HG03064 (cell line): ENCODE measurements at regions not wholly inside any gene's neighbourhood (a gene's known extent, or its start where the extent isn't known, plus 50 kb on each side); places are given as distances from the start of the nearest gene placed in this dataset.

Experiments
- ATAC-seq: cut with Tn5 transposase; IDR thresholded peaks from one replicate; pipeline ENCODE4 v1.9.1; 2021; ENCODE audit warnings: low read depth; ENCODE audit not compliant: unreplicated experiment

DNA sequence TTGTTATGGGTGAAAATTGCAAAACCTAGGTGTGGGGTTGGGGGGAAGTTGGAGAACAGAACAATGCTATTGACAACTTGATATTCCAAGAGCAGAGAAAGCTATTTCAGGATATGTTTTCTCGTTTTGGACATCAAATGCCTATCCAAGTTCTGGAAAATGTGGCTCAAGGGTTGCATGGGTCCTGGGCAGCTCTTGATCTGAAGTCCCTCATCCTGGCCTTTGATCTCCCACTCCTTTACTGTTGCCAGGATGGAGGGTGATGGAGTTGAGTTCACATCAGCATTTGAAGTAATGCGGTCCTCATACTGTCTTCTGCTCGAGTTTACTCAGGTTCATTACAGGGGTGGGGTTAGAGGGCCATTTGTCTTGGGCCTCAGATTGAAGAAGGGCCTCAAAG is 76.9 kb upstream of the RPS23 start:
- no peak for ATAC-seq

GRCh38 chr5:82354543-82354942 is 76.4 kb upstream of the RPS23 start:
- ATAC-seq: no peak

DNA sequence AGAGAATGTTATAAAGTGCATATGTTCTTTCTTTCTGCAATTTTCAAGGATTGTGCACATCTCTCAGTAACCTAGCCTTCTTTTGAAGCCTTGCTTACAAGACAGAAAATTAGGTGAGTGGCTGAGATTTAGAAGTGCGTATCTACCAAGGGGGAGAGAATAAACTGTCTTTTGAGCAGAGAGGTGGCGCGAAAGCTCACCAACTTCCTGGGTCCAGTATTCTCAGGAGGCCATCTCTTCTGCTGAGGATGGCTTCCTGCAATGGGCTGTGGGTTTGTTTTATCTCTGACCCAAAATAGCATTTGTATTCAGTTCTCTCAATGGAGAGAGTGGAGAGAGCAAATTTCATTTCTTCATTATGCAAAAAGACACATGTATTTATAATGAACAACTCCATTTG is 75.4 kb upstream of the RPS23 start:
- ATAC-seq: no peak

GRCh38 chr5:82352146-82352791 is 74.1 kb upstream of the RPS23 start:
- no peak for ATAC-seq

GRCh38 chr5:82351754-82352145 is 73.6 kb upstream of the RPS23 start:
- peak; percentile 66 for ATAC-seq

DNA sequence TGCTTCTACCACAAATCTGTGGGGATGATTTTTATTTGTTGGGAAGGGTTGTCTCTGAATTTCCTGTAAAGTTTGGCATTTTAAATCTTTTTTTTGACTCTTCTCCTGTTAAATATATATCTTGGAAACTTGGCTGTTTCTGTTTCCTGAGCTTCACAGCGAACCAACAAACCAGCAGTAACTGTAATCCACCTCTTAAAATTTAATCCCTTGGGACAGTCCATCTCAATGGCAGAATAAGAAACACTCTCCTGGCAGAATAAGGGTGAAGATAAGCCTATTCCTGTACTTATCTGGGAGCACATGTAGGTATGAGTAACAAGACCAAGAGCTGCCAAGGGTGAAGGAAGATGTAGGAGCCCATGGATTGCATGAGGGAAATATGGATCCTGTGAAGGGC is 73.1 kb upstream of the RPS23 start:
- no peak for ATAC-seq

- no peak for ATAC-seq
These were observed 71.5 kb upstream of the RPS23 start for GRCh38 chr5:82349652-82350051.

DNA sequence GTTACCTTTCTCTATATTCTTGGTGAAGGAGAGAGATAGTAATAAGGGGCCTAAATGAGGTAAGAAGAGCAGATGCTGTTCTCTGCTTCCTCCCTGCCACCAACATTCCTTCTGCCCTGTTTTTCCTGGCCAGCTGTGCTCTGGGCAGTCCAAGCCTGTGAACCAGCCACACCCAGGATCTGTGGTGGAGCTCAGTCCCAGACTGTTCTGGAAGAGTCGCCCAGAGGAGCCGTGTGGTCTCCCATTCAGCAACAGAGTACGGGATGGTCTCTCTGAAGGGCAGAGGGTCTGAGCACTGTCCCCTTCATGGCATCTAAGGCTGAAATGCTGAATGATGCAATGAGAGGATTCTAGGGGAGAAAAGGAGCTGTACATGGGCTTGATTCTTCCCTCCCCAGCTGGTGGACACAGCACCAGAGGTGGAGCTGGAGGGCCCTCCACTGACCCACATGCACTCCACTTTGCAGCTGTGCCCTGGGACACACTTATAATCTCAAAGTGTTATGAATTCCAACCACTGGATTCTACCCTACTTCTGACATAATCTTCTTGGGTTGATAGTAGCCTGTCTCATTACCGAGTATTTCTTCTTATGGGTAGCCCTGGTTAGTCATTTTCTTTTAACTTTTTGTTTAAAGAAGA is 70.8 kb upstream of the RPS23 start:
- no peak for ATAC-seq

DNA sequence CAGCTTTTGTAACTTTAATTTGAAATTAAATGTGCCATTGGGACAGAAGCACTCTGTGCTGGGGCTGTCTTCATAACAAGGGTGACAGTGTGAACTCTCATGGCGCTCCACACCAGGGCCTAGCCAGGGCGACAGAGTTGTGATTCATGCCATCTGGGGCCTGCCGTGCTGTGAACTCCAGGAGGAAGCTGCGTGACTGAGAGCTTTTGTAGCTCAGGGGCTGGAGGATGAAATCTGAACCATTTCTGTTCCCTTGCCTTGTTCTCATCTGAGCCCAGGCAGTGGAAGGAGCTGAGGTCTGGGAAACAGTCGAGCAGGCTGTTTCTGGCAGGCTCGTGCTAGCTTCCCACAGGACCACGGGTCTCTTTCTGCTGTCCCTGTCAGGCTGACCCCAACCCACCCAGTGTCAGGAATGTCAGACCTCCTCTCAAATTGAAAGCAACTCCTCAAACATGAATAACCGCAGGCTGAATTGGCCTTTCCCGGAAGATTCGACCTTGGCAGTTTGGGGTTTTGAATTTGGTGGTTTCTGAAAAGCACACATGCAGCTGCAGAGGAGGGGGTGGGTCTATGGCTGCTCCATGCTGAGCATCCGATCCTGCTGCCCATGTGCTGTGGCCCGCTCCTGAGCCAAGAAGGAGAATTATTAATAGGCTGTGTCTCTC is 69.2 kb upstream of the RPS23 start:
- ATAC-seq: no peak

GRCh38 chr5:82346399-82347165 is 68.4 kb upstream of the RPS23 start:
- ATAC-seq: no peak

- ATAC-seq: no peak
These were observed 67.0 kb upstream of the RPS23 start for GRCh38 chr5:82345108-82345507.

- ATAC-seq: no peak
These were observed 63.2 kb upstream of the RPS23 start for GRCh38 chr5:82341325-82341724.

- no peak for ATAC-seq
These were observed 62.6 kb upstream of the RPS23 start for GRCh38 chr5:82340799-82341198.

DNA sequence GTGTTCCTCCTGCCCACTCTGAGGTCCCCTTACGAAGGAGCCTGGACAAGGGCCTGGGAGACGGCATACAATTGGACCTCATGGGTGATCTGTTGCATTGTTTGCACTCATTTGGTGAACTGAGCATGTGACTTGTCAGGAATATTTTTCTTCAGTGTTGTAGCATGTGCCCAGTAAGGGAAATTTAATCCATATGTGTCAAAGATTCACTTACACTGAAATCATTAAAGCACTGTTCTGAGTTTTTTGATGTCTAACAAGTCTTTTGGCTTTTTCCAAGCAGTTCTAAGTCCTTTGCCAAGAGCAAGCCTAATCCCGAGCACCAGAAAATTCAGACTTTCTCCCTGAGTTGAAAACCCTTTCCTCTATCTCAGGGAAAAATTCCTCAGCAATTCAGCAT is 61.6 kb upstream of the RPS23 start:
- ATAC-seq: no peak

GRCh38 chr5:82338771-82339373 is 60.7 kb upstream of the RPS23 start:
- no peak for ATAC-seq

- no peak for ATAC-seq
These were observed 58.8 kb upstream of the RPS23 start for GRCh38 chr5:82336959-82337351.

DNA sequence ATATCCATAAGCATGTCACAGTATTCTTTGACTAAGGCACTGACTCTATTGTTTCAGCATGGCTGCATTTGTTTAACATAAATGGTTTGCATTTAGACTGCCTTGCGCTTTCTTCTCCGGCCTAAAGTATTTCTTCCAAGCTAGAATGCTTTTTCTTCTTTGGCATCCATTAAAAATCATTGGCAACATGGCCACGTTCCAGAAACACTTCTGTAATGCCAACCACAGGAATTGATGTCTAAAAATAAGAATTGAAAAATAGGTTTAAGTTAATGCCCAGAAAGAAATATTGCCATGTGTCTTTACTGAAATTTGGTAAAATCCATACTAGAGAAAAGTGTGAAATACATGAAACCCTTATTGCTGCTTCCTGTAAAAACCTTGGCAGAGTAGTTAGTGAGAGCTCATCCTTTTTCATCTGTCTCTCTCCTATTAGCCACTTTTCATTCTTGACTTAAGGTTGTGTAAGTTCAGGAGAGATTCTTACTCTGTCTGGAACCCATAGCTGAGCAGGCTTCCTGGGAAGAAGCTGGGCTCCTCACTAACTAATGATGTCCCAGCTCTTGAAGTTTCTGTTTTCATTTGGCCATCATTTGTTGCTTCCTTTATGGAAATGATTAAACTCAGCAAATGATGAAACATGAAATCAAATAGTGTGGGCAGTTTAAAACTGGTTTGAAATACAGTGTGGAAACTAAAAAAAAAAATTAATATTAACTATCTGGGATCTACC is 58.2 kb upstream of the RPS23 start:
- ATAC-seq: no peak

DNA sequence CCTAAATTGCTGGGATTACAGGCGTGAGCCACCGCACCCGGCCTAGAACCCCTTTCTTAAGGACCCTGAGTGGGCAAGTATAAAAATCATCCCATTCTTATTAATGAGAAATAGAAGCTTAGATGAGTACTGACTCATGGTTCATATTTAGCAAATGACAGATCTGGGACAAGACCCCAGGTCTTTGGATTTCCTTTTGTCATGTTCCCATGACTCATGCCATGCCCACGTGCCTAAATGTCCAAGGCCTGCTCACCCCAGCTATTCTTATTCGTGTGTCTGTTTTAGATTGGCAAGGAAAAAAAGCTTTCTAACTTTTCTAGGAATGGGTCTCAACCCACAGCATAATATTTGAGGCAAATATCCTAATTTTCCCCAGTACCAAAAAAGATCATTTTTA is 57.7 kb upstream of the RPS23 start:
- ATAC-seq: no peak

DNA sequence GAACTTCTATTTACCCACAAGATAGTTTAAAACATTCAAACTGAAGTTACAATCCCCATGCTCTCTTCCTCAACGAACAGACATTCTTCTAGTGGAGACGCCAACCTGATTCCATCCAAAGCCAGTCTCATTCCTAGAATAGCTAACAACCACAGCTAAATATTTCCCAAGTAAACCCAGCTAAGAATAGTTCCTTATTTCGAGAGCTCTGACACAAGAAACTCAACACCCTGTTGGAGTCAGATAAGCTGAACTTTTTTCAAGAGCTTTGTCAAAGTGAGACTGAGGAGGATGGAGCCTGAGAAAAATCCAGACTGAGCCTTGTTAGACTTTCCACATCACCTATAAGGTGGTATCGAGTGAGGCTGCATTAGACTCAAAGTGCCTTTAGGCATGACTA is 56.7 kb upstream of the RPS23 start:
- no peak for ATAC-seq

DNA sequence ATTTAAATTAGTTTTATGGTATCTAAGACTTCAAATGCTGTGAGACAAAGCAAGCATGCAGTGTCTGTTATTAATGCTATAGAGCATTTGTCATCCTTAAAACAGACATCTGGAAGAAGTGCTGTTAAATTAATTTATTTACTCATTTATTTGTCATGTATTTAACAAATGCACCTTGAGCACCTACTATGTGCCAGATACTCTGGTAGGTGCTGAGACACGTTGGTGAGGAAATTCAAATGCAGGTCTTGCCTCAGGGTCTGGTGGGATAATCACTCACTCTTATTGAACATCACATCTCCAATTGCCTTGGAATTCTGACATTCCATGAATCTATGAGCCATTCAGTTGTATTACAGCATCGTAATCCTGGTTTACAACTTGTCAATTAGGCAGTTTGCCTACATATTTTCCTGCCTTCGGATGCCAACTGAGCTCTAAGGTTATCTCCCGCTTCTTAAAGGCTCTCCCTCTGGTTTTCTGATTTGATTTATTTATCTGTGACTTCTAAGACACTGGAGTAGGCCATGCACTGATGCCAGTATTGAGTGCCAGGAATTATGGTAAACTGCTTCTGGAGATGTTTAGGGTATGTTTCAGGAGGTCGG is 56.0 kb upstream of the RPS23 start:
- no peak for ATAC-seq
